Activated CD8-positive, alpha-beta T cell treated with anti-CD3 and anti-CD28 coated beads for 36 hours (primary cell): ENCODE measurements at regions not wholly inside any gene's neighbourhood (a gene's known extent, or its start where the extent isn't known, plus 50 kb on each side); places are given as distances from the start of the nearest gene placed in this dataset.
"Not testable (repeated sequence)": the region's sequence is repeated elsewhere in the genome, so short reads cannot be mapped to it uniquely, and the experiment has no call there.

Experiments used
- ATAC-seq: fragments of 200-7000 bp; cut with Tn5 transposase; one replicate; pipeline ENCODE4 v1.10.0; 2021; ENCODE audit warnings: mild to moderate bottlenecking, moderate library complexity
- CTCF ChIA-PET: fragments of 350-600 bp; sonication (Branson Sonifier 250); formaldehyde crosslinking; loops from one replicate; lab custom pipeline; 2021; ENCODE audit warnings: antibody characterized with exemption; lab: Charles Lee
- POLR2A ChIA-PET: fragments of 350-600 bp; sonication (Branson Sonifier 250); formaldehyde crosslinking; loops from one replicate; lab custom pipeline; 2021; ENCODE audit warnings: antibody characterized with exemption; lab: Charles Lee
- DNase-seq: peaks from one replicate; pipeline ENCODE4 v3.0.0-alpha.2; 2020
- H3K27ac Mint-ChIP-seq: one replicate; pipeline ENCODE4 v1.8.0; 2021; ENCODE audit warnings: mild to moderate bottlenecking, mixed read lengths
- H3K27me3 Mint-ChIP-seq: one replicate; pipeline ENCODE4 v1.8.0; 2021; ENCODE audit warnings: mixed read lengths
- H3K36me3 Mint-ChIP-seq: one replicate; pipeline ENCODE4 v1.8.0; 2021; ENCODE audit warnings: low read depth, mixed read lengths
- H3K4me1 Mint-ChIP-seq: one replicate; pipeline ENCODE4 v1.8.0; 2021; ENCODE audit warnings: low read depth, mixed read lengths
- H3K4me3 Mint-ChIP-seq: one replicate; pipeline ENCODE4 v1.8.0; 2021; ENCODE audit warnings: mild to moderate bottlenecking, moderate library complexity, mixed read lengths
- H3K9me3 Mint-ChIP-seq: one replicate; pipeline ENCODE4 v1.8.0; 2021; ENCODE audit warnings: mixed read lengths
- CTCF ChIP-seq: fragments of 200-600 bp; IDR thresholded peaks from one replicate; pipeline ENCODE4 v1.8.0; 2022; ENCODE audit warnings: antibody characterized with exemption, mild to moderate bottlenecking
- intact Hi-C: fragments of 100-400 bp; cut with micrococcal nuclease; formaldehyde crosslinking; loops from one replicate; pipeline ENCODE4 v1.10.0; 2022

DNA sequence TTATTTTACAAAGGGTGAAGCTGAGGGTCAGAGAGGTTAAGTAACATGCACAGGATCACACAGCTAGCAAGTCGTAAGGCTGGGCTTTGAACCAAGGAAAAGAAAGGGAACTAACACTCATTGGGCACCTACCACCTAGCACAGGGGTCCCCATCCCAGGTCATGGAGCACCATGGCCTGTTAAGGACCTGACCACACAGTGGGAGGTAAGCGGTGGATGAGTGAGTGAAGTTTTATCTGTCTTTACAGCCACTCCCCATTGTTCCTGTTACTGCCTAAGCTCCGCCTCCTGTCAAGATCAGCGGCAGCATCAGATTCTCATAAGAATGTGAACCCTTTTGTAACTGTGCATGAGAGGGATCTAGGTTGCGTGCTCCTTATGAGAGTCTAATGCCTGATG, 222.8 kb downstream of the RAB11FIP2 start:
- DNase-seq = no peak
- H3K4me1 Mint-ChIP-seq = peaks cover 2% of the 10 kb centered on the region
- no peaks in the 10 kb centered on the region for H3K9me3 Mint-ChIP-seq
- ChIA-PET CTCF (no interaction called here), POLR2A (no interaction called here)
- no peak for TF ChIP-seq CTCF
- no peaks in the 10 kb centered on the region for H3K36me3 Mint-ChIP-seq
- peaks cover 6% of the 10 kb centered on the region for H3K27me3 Mint-ChIP-seq
- intact Hi-C loops = no loop called here
- H3K4me3 Mint-ChIP-seq = no peak overlapping the region
- no peak for ATAC-seq
- H3K27ac Mint-ChIP-seq = no peak overlapping the region

DNA sequence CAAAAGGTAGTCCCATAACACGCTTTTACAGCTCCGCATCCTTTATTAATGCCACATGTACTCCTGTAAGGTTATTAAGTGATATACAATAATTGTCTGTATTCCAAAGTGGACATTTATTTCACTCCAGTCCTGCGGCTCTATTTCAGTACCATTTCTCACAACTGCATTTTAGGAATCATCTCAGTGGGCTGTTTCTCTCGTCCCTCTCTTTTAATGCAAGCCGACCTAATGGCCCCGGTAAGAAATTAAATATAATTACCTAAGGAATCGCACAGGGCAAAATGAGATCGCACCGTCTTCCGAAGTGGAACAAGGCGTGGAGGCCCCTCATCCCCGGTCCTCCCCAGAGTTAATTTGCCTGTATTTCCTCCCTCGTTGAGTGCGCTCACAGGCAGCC, 216.5 kb downstream of the RAB11FIP2 start:
- intact Hi-C loops = no loop called here
- no peaks in the 10 kb centered on the region for H3K36me3 Mint-ChIP-seq
- no peak for TF ChIP-seq CTCF
- ChIA-PET POLR2A (no interaction called here), CTCF (no interaction called here)
- no peak for ATAC-seq
- peak overlapping the region; percentile 58 for H3K4me3 Mint-ChIP-seq
- peaks cover 15% of the 10 kb centered on the region for H3K4me1 Mint-ChIP-seq
- H3K9me3 Mint-ChIP-seq = no peaks in the 10 kb centered on the region
- no peak for DNase-seq
- H3K27me3 Mint-ChIP-seq = no peaks in the 10 kb centered on the region
- H3K27ac Mint-ChIP-seq = peak overlapping the region; percentile 51

DNA sequence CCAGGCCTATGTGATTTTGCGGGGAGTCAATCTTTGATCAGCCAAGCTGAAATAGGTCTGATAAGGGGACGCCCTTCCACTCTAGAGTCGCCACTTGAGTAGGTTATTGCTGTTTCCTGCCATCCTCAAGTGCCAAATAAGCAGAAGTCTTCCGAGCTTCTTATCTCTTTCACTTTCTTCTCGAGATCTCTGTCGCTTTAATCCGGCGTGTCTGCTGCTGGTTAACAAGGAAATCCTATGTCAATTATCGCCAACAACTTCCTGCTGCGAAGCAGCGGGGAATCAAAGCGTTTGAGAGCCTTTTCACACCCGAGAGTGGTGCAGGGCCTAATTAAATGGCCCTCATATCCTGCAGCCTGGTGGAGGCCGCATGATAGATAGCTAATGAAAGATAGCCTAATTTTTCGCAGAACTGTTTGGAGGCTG, 215.9 kb downstream of the RAB11FIP2 start:
- intact Hi-C loops = no loop called here
- H3K27ac Mint-ChIP-seq = peak overlapping the region; percentile 51
- ChIA-PET CTCF (no interaction called here), POLR2A (no interaction called here)
- H3K4me1 Mint-ChIP-seq = peaks cover 15% of the 10 kb centered on the region
- H3K36me3 Mint-ChIP-seq = no peaks in the 10 kb centered on the region
- peak overlapping the region; percentile 58 for H3K4me3 Mint-ChIP-seq
- no peak for TF ChIP-seq CTCF
- peak; percentile 33 for DNase-seq
- H3K27me3 Mint-ChIP-seq = no peaks in the 10 kb centered on the region
- ATAC-seq = peak; percentile 49
- H3K9me3 Mint-ChIP-seq = no peaks in the 10 kb centered on the region

DNA sequence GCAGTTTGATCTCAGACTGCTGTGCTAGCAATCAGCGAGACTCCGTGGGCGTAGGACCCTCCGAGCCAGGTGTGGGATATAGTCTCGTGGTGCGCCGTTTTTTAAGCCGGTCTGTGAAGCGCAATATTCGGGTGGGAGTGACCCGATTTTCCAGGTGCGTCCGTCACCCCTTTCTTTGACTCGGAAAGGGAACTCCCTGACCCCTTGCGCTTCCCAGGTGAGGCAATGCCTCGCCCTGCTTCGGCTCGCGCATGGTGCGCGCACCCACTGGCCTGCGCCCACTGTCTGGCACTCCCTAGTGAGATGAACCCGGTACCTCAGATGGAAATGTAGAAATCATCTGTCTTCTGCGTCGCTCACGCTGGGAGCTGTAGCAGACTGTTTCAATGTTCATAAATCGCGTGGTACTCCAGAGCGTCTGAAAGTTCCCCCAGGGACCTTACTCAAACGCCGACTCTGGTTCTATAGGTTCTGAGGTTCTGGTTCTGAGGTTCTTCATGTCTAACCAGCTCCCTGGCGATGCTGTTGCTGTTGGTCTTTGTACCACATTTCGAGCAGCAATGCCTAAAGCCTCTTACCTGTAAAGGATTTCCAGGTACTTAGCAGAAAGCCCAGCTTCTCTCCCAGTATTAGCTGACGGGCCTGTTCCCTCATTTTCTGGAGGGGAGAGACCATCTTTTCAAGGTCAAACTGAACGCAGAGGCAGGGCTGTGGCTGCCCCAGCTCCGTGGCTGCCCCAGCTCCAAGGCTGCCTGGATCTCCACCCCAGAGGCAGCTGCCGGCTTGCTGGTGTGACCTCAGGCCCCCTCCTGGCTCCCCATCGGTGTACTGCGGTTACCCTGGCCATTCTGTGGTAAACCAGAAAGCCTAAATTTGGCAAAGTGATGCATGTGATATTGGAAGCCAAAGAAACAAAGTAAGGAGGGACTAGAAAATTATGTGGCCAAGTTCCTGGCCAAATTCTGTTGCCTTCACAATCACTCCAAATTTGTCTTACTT, 207.9 kb downstream of the RAB11FIP2 start:
- intact Hi-C loops, H3K9me3 Mint-ChIP-seq, ATAC-seq, H3K4me1 Mint-ChIP-seq, H3K27ac Mint-ChIP-seq, POLR2A ChIA-PET, H3K27me3 Mint-ChIP-seq, CTCF ChIA-PET, H3K36me3 Mint-ChIP-seq, DNase-seq: not testable (repeated sequence)
- H3K4me3 Mint-ChIP-seq = peak overlapping the region; percentile 19

GRCh38 chr10:117856426-117856825, 190.3 kb downstream of the RAB11FIP2 start:
- H3K27me3 Mint-ChIP-seq, H3K36me3 Mint-ChIP-seq, H3K4me1 Mint-ChIP-seq, intact Hi-C loops, DNase-seq, CTCF ChIA-PET, POLR2A ChIA-PET, H3K9me3 Mint-ChIP-seq, H3K27ac Mint-ChIP-seq, H3K4me3 Mint-ChIP-seq, ATAC-seq: not testable (repeated sequence)

- no peaks in the 10 kb centered on the region for H3K9me3 Mint-ChIP-seq
- H3K27me3 Mint-ChIP-seq = peaks cover 10% of the 10 kb centered on the region
- ChIA-PET POLR2A (no interaction called here), CTCF (interaction anchor here (1.0 to 1.2 kb wide), 2 partner anchors 89 to 364 kb away, joined by 3 read pairs; no protein-coding TSS in a partner anchor)
- no peak overlapping the region for H3K27ac Mint-ChIP-seq
- no peaks in the 10 kb centered on the region for H3K4me1 Mint-ChIP-seq
- no peak overlapping the region for H3K4me3 Mint-ChIP-seq
- no peak for DNase-seq
- no peak for ATAC-seq
- intact Hi-C loops = no loop called here
- no peaks in the 10 kb centered on the region for H3K36me3 Mint-ChIP-seq
- TF ChIP-seq CTCF = no peak
Observed at GRCh38 chr10:117860135-117860534, 186.6 kb downstream of the RAB11FIP2 start.
